GM12872 (cell line): ENCODE measurements at regions not wholly inside any gene's neighbourhood (a gene's known extent, or its start where the extent isn't known, plus 50 kb on each side); places are given as distances from the start of the nearest gene placed in this dataset.

ENCODE experiments used
- TF ChIP-seq, protein P1 (sequence below): IDR thresholded peaks from 3 replicates; pipeline ENCODE4 v1.5.1; 2011; ENCODE audit warnings: low read depth, mild to moderate bottlenecking, low read length, moderate library complexity; ENCODE audit not compliant: insufficient read depth

GRCh38 chr7:81284576-81284975 is 365.7 kb upstream of the SEMA3C start:
- TF ChIP-seq, protein P1, sequence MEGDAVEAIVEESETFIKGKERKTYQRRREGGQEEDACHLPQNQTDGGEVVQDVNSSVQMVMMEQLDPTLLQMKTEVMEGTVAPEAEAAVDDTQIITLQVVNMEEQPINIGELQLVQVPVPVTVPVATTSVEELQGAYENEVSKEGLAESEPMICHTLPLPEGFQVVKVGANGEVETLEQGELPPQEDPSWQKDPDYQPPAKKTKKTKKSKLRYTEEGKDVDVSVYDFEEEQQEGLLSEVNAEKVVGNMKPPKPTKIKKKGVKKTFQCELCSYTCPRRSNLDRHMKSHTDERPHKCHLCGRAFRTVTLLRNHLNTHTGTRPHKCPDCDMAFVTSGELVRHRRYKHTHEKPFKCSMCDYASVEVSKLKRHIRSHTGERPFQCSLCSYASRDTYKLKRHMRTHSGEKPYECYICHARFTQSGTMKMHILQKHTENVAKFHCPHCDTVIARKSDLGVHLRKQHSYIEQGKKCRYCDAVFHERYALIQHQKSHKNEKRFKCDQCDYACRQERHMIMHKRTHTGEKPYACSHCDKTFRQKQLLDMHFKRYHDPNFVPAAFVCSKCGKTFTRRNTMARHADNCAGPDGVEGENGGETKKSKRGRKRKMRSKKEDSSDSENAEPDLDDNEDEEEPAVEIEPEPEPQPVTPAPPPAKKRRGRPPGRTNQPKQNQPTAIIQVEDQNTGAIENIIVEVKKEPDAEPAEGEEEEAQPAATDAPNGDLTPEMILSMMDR, result no peak

DNA sequence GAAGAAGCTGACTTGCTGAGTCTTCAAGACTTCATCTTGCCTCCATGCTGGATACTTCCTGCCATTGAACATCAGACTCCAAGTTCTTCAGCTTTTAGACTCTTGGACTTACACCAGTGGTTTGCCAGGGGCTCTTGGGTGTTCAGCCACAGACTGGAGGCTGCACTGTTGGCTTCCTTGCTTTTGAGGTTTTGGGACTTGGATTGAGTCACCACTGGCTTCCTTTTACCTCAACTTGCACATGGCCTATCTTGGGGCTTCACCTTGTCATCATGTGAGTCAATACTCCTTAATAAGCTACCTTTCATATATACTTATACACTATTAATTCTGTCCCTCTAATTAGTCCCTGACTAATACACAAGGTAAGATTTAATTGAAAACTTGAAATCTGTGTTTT is 361.7 kb upstream of the SEMA3C start:
- TF ChIP-seq, protein P1, result no peak

GRCh38 chr7:81277691-81278090 is 358.8 kb upstream of the SEMA3C start:
- TF ChIP-seq, protein P1, result no peak

DNA sequence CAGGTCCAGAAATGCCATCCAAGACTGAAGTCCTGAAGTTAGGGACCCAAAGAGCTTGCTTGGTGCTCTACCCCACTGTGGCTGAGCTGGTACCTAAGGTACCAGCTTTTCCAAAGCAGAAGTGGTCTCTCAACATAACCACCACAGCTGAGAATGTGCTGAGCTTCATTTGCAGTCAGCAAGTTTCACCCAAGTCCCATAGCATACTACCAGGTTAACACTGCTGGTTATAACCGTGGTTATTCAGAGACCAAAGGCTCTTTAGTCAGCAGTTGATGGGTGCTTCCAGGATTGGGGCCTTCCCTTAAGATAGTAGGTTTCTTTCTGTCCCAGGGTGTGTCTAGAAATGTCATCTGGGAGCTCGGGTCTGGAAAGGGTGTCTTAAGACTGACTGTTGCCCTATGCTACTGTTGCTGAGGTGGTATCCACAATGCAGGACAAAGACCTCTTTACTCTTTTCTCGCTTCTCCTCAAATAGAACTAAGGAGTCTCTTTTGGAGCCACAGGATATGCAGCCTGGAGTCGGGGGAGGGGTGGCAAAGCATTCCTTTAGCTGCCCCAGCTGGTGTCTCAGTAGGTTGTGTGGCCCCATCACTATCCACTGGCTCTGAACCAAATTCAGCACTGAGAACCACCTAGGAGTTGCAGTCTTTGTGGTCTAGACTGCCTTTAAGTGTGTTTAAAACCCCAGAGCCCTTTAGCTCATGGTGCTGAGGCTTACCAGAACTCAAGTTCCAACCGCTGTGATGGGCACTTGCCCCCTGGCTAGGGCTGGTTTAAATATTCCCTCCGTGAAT is 354.9 kb upstream of the SEMA3C start:
- TF ChIP-seq, protein P1, result no peak

- TF ChIP-seq, protein P1, result no peak
Measured at GRCh38 chr7:81272176-81272575, 353.3 kb upstream of the SEMA3C start.

DNA sequence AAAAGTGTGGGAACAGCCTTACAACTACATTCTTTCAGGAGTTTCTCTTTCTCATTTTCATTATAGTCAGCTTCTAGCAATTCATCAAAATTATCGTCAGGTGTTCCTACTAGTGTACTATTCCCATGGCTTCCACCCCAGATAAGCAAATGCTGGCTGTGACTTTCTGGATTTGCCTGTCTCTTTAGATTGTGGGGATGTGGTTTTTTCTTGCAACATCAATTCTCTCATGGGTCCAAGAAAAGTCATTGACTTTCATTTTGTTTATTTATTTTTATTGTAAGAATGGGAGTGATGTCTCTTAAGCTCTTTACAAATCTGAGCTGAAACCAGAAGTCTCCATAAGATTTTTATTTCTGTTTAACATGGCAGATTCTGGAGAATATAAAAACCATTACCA is 349.7 kb upstream of the SEMA3C start:
- TF ChIP-seq, protein P1, result no peak

GRCh38 chr7:81267508-81267907 is 348.7 kb upstream of the SEMA3C start:
- TF ChIP-seq, protein P1, result no peak

GRCh38 chr7:81264116-81264515 is 345.3 kb upstream of the SEMA3C start:
- TF ChIP-seq, protein P1, result no peak
